Immature natural killer cell (primary cell): ENCODE measurements at regions not wholly inside any gene's neighbourhood (a gene's known extent, or its start where the extent isn't known, plus 50 kb on each side); places are given as distances from the start of the nearest gene placed in this dataset.
"Not testable (repeated sequence)": the region's sequence is repeated elsewhere in the genome, so short reads cannot be mapped to it uniquely, and the experiment has no call there.

Source experiments
- DNase-seq, 3 donors: peaks; one replicate each; pipeline ENCODE4 v3.0.0; 2022; ENCODE audit warnings: mixed read lengths in 1 of 3
- H3K27ac Mint-ChIP-seq, 6 donors: one replicate each; pipeline ENCODE4 v1.8.0; 2020; ENCODE audit warnings: mixed read lengths in 6 of 6, mild to moderate bottlenecking in 5 of 6, inconsistent platforms in 4 of 6, moderate library complexity in 3 of 6
- H3K27me3 Mint-ChIP-seq, 3 donors: one replicate each; pipeline ENCODE4 v1.8.0; 2020 to 2021; ENCODE audit warnings: low read depth in 3 of 3, mild to moderate bottlenecking in 3 of 3, mixed read lengths in 3 of 3, moderate library complexity in 3 of 3, inconsistent platforms in 1 of 3
- H3K36me3 Mint-ChIP-seq, 3 donors: one replicate each; pipeline ENCODE4 v1.8.0; 2020; ENCODE audit warnings: mixed read lengths in 3 of 3, inconsistent platforms in 2 of 3, mild to moderate bottlenecking in 2 of 3
- H3K4me1 Mint-ChIP-seq, 2 donors: one replicate each; pipeline ENCODE4 v1.8.0; 2020; ENCODE audit warnings: inconsistent platforms in 2 of 2, mild to moderate bottlenecking in 2 of 2, mixed read lengths in 2 of 2, moderate library complexity in 1 of 2
- H3K4me3 Mint-ChIP-seq, 5 donors: one replicate each; pipeline ENCODE4 v1.8.0; 2020; ENCODE audit warnings: mild to moderate bottlenecking in 5 of 5, mixed read lengths in 5 of 5, inconsistent platforms in 3 of 5, moderate library complexity in 3 of 5
- H3K9me3 Mint-ChIP-seq, 6 donors: one replicate each; pipeline ENCODE4 v1.8.0; 2020; ENCODE audit warnings: mild to moderate bottlenecking in 6 of 6, mixed read lengths in 6 of 6, inconsistent platforms in 4 of 6, moderate library complexity in 3 of 6

DNA sequence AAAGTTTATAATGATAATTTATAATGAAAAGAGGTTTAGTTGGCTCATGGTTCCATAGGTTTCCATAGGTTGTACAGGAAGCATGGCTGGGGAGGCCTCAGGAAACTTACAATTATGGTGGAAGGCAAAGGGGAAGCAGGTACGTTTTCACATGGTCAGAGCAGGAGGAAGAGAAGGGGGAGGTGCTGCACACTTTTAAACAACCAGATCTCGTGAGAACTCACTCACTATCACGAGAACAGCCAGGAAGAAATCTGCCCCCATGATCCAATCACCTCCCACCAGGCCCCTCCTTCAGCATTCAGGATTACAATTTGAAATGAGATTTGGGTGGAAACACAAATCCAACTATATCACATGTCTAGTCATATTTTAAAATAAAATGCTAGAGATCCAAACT is 64.1 kb upstream of the ABLIM1 start:
- H3K36me3 Mint-ChIP-seq, H3K27me3 Mint-ChIP-seq, H3K4me1 Mint-ChIP-seq, H3K27ac Mint-ChIP-seq, DNase-seq, H3K9me3 Mint-ChIP-seq, H3K4me3 Mint-ChIP-seq: not testable (repeated sequence)

DNA sequence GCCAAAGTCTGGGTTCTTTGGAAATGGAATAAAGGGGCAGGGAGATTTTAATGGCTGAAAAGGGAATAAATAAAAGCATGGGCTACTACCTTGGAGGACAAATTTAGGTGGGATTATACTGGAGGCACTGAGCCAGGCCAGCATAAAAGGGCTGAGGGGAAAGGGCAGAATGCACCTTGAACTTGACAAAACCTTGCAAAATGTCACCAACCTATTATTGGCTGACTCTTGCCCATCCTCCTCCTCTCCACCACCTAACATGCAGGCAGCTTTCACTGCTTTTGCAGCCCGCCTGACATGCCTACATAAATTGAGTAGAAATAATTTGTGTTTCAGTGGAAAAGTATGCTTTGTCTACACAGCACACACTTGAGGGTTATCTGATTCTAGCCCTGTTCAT is 65.3 kb upstream of the ABLIM1 start:
- Mint-ChIP-seq H3K4me3 (no peak overlapping the region), H3K36me3 (no peaks in the 10 kb centered on the region), H3K27ac (no peak overlapping the region), H3K9me3 (no peaks in the 10 kb centered on the region), H3K27me3 (peaks cover 0 to 5% (median 2%) of the 10 kb centered on the region in 3 donors), H3K4me1 (no peaks in the 10 kb centered on the region)
- DNase-seq = no peak

DNA sequence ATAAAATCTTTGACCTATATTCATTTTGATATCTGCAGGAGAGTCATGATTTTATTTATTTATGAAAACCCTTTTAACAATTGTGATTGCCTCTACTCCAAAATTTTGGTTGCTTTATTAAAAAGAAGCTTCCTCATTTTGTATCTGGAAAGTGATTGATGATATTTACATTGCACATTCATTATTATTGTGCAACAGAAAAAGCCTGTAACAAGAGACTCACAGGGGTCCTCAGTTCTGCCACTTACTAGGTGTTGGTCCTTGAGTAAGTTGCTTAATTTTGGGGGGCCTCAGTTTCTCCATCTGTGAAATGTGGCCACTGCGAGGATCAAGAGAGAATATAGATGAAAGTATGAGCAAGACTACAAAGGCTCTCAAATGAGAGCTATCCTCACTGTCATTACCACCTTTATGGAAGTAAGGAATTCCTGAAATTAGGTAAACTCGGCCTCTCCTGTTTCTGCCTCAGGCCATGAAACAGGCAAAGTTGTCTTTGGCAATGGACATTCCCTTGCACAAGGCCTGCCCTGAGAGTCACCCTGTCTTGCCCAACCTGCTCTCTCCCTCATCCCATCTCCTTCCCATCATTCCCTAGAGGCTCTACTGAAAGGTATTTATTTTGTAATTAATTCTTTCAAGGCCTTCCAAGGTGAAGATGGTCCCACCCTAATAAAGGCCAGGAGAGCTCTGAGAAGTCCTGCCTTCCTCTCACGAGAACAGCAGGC is 66.1 kb upstream of the ABLIM1 start:
- no peaks in the 10 kb centered on the region for H3K4me1 Mint-ChIP-seq
- no peak overlapping the region for H3K4me3 Mint-ChIP-seq
- no peaks in the 10 kb centered on the region for H3K36me3 Mint-ChIP-seq
- H3K27ac Mint-ChIP-seq = no peak overlapping the region
- H3K27me3 Mint-ChIP-seq = peaks cover 0 to 5% (median 2%) of the 10 kb centered on the region in 3 donors
- no peaks in the 10 kb centered on the region for H3K9me3 Mint-ChIP-seq
- DNase-seq = no peak

DNA sequence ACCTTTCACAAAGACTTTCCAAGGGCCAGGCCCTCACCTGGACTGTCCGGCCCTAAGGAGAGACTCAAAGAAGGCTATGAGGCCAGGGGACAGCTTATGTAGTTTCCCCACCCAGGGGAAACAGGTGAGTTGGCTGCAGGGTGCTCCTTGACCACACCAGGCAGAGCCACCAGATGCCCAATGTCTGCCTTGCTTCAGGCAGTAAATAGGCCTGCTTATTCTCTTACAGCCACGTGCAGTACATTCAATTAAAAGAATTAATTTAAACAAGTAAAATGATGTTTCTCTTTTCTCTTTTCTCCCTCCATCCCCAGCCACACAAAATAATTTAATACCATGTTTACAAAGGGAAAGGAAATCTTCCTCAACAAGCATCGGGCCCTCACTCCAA is 66.6 kb upstream of the ABLIM1 start:
- Mint-ChIP-seq H3K36me3 (no peaks in the 10 kb centered on the region), H3K27me3 (peaks cover 0 to 3% (median 2%) of the 10 kb centered on the region in 3 donors), H3K4me1 (no peaks in the 10 kb centered on the region), H3K27ac (no peak overlapping the region), H3K4me3 (no peak overlapping the region), H3K9me3 (no peaks in the 10 kb centered on the region)
- DNase-seq = no peak

DNA sequence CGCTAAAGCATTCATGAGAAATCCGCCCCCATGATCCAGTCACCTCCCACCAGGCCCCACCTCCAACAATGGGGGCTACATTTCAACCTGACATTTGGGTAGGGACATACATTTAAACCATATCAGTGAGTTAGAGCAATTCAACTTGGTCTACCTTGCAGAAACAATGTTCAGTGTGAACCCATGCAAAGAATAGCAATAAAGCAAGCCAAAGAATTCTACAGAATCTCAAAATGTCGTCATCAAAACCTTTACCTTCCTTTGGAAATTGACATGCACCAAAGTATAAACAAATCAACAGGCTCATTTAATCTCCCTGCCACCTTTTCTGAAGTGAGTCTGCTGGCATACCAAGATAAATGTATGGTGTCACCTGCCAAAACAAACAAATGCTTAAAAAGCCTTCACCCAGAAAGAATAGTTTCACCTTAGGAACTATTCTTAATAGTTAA is 68.8 kb upstream of the ABLIM1 start:
- Mint-ChIP-seq H3K4me1 (no peaks in the 10 kb centered on the region), H3K27ac (no peak overlapping the region), H3K9me3 (no peaks in the 10 kb centered on the region), H3K4me3 (no peak overlapping the region), H3K36me3 (no peaks in the 10 kb centered on the region), H3K27me3 (peaks cover 0 to 3% (median 2%) of the 10 kb centered on the region in 3 donors)
- no peak for DNase-seq

DNA sequence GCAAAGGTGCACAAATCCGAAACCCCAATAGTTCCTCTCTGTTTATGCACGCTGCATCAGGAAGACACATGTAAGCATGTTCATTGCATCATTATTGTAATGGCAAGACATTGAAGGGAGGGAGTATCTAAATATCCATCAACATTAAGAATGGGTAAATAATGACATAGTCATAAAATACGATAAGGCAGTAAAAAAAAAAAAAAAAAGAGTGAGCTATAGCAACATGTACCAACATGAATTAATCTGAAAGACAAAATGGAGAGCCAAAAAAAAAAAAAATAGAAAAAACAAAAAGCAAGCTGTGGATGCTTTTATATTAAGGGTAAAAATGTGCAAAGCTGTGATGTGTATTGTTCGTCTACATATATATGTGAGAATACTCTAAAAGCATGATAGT is 70.2 kb upstream of the ABLIM1 start:
- H3K9me3 Mint-ChIP-seq = no peaks in the 10 kb centered on the region
- no peaks in the 10 kb centered on the region for H3K4me1 Mint-ChIP-seq
- H3K27ac Mint-ChIP-seq = no peak overlapping the region
- no peak for DNase-seq
- H3K36me3 Mint-ChIP-seq = no peaks in the 10 kb centered on the region
- peaks cover 0 to 3% (median 2%) of the 10 kb centered on the region in 3 donors for H3K27me3 Mint-ChIP-seq
- no peak overlapping the region for H3K4me3 Mint-ChIP-seq

DNA sequence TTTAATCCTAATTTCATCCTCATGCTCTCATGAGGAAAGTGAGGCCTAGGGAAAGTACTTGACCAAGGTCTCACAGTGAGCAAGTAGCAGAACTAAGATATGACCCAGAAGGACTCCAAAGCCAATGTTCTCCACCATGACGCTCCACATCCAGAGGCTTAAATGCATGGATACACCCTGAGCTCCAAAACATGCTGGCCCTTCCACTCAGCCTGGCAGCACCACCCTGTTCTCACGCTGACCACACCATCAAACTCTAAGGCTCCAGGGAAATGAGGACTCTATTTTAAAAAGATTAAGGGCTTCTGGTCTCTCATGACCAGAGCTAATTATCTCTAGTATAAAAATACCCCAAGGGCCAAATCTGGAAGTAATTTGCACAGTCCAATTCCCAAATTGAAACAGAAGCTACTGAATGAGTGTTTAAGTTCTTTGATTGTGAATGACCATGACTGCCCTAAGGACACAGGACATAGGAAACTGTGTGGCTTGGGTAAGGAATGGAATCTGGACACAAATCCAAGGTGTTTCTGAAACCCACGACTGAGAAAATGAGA is 71.1 kb upstream of the ABLIM1 start:
- no peaks in the 10 kb centered on the region for H3K36me3 Mint-ChIP-seq
- H3K4me3 Mint-ChIP-seq = no peak overlapping the region
- DNase-seq = no peak
- H3K27me3 Mint-ChIP-seq = peaks cover 0 to 4% (median 3%) of the 10 kb centered on the region in 3 donors
- no peaks in the 10 kb centered on the region for H3K4me1 Mint-ChIP-seq
- no peak overlapping the region for H3K27ac Mint-ChIP-seq
- H3K9me3 Mint-ChIP-seq = no peaks in the 10 kb centered on the region

DNA sequence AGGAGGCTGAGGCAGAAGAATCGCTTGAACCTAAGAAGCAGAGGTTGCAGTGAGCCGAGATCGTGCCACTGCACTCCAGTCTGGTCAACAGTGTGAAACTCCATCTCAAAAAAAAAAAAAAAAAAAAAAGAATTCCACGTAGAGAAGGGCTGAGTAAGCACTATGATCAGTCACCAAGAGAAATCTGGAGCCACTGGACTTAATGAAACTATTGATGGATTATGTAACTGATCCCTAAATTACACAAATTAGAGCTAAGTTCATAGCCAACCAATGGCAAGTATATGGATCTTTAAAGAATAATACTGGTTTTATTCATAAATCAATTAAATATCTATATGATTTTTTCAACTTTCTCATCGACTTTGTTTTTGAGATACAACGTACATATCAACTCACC is 72.2 kb upstream of the ABLIM1 start:
- Mint-ChIP-seq H3K4me1 (no peaks in the 10 kb centered on the region), H3K9me3 (no peaks in the 10 kb centered on the region), H3K27ac (no peak overlapping the region), H3K4me3 (no peak overlapping the region), H3K36me3 (no peaks in the 10 kb centered on the region), H3K27me3 (peaks cover 0 to 4% (median 3%) of the 10 kb centered on the region in 3 donors)
- DNase-seq = no peak

DNA sequence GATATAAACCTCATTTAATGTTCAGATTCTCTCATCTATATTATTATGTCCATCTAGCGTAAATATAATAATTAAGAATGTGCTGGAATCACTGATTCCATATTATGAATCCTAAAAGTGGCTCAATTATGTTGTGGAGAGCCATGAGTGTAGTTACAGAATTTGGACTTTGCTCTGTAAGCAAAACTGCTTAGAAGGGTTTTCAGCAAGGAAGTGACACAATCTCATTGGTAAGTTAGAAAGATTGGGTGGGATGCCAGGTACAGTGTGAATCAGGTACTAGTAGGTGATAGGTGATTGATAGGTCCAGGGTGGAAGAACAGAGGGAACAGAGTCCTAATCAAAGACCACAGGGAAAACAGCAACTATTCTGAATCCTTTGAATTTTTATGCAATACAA is 74.9 kb upstream of the ABLIM1 start:
- H3K9me3 Mint-ChIP-seq = no peaks in the 10 kb centered on the region
- H3K36me3 Mint-ChIP-seq = no peaks in the 10 kb centered on the region
- peaks cover 2 to 3% (median 2%) of the 10 kb centered on the region in 3 donors for H3K27me3 Mint-ChIP-seq
- DNase-seq = no peak
- no peak overlapping the region for H3K4me3 Mint-ChIP-seq
- H3K27ac Mint-ChIP-seq = no peak overlapping the region
- no peaks in the 10 kb centered on the region for H3K4me1 Mint-ChIP-seq

DNA sequence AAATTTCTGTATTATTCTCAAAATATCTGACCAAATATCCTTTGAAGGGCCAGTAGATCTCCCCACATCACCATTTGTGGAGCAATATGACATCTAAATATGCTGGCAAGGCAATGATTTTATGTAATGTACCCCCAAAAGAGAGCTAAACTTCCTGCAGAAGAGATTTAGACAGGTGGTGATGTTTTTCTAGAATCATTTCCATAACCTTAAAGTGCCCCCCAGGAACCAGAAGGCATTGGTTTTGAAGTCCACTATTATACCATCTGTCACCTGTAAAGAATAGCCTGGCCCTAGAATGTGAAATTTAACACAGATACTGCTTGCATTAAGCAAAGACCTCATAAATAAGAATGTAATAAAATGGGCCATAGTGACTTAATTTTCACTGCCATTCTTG is 77.9 kb upstream of the ABLIM1 start:
- Mint-ChIP-seq H3K27ac (no peak overlapping the region), H3K27me3 (peaks cover 0 to 6% (median 2%) of the 10 kb centered on the region in 3 donors), H3K36me3 (no peaks in the 10 kb centered on the region), H3K9me3 (no peaks in the 10 kb centered on the region), H3K4me1 (no peaks in the 10 kb centered on the region), H3K4me3 (no peak overlapping the region)
- no peak for DNase-seq

DNA sequence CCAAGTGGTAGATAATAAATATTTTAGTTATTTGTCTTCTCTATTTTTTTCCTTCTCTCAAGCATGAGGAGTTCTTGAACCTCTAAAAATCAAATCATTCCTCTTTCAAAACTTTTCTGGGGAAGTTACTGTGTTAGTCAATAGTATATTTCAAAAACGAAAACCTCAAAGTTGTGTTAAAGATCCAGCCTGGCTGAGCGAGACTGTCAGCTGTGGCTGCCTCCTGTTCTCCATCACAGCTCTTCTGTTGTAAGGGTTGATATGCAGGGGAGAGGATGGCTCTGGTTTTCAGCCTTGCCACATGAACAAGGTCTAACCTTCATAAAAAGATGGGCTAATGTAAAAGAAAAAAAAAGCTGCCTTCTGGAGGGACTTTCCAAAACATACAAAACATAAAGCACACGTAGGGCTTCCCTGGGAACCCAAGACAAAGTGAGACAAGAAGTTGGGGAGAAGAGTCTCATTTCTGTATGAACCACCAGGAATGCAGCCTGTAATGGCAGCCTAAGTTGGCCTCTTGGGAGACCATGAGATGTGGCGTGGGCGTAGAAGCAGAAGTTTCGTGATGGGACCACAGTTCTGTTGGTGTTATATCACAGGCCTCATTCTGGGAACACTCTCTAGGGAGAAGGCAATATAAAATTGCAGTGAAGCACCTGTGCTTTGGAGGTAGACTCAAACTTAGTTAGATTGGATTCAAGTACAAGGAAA is 77.9 kb upstream of the FHIP2A start:
- H3K27me3 Mint-ChIP-seq = peaks cover 0 to 7% (median 3%) of the 10 kb centered on the region in 3 donors
- H3K36me3 Mint-ChIP-seq = no peaks in the 10 kb centered on the region
- DNase-seq = no peak
- H3K4me1 Mint-ChIP-seq = peaks cover 0 to 7% of the 10 kb centered on the region in 2 donors
- H3K27ac Mint-ChIP-seq = no peak overlapping the region
- no peak overlapping the region for H3K4me3 Mint-ChIP-seq
- H3K9me3 Mint-ChIP-seq = no peaks in the 10 kb centered on the region

DNA sequence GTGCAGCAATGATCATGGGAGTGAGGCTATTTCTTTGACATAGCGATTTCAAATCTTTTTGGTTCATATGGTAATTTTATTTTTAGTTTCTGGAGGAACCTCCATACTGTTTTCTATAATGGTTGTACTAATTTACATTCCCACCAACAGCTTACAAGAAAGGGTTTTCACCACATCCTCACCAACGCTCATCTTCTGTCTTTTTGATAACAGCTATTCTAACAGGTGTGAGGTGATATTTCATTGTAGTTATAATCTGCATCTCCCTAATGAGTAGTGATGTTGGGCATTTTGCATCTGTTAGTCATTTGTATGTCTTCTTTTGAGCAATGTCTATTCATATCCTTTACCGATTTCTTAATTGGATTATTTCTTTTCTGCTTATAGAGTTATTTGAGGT is 75.0 kb upstream of the FHIP2A start:
- no peak overlapping the region for H3K27ac Mint-ChIP-seq
- H3K36me3 Mint-ChIP-seq = no peaks in the 10 kb centered on the region
- no peaks in the 10 kb centered on the region for H3K9me3 Mint-ChIP-seq
- DNase-seq = no peak
- no peak overlapping the region for H3K4me3 Mint-ChIP-seq
- H3K27me3 Mint-ChIP-seq = peaks cover 2 to 8% (median 3%) of the 10 kb centered on the region in 3 donors
- H3K4me1 Mint-ChIP-seq = peaks cover 10 to 20% of the 10 kb centered on the region in 2 donors

DNA sequence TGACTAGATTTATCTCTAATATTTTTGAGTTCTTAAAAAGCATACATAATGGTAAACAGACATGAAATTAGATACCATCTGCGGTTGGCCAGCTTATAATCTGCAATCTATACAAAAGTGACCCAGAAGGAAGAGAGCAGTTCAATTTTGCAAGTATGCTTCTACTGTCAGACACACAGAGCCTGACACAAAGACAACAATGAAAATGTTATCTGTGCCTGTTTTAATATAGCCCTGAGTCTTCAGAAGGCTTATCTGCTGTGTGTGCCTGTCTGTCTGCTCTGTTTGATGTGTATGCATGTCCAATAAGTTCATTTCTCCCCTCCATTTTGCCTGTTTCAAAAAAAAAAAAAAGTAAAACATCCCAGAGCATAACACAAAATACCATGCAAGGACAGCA is 73.3 kb upstream of the FHIP2A start:
- H3K27ac Mint-ChIP-seq = no peak overlapping the region
- DNase-seq = no peak
- H3K27me3 Mint-ChIP-seq = peaks cover 2 to 8% (median 4%) of the 10 kb centered on the region in 3 donors
- H3K4me3 Mint-ChIP-seq = no peak overlapping the region
- no peaks in the 10 kb centered on the region for H3K9me3 Mint-ChIP-seq
- no peaks in the 10 kb centered on the region for H3K36me3 Mint-ChIP-seq
- peaks cover 10 to 20% of the 10 kb centered on the region in 2 donors for H3K4me1 Mint-ChIP-seq

DNA sequence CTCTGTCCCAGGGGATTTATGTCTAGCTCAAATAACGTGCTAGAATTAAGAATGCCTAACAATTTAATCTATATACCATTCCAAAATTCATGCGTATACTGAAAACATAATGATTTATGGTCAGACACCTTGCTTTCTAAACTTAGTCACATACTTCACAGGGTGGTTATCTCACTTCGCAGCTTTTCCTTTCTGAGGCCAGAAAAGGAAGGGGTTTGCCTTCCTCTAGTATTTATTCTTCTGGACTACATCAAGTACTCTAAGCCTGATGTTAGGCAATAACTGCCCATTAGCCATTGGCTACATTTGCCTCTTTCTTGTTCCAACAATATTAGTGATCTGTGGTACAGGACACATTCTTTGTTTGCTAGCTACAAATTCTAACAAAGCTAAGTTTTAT is 72.6 kb upstream of the FHIP2A start:
- Mint-ChIP-seq H3K27ac (no peak overlapping the region), H3K36me3 (no peaks in the 10 kb centered on the region), H3K27me3 (peaks cover 2 to 8% (median 4%) of the 10 kb centered on the region in 3 donors), H3K4me1 (peaks cover 10 to 20% of the 10 kb centered on the region in 2 donors), H3K9me3 (no peaks in the 10 kb centered on the region), H3K4me3 (peak overlapping the region in 1 of 5 donors; percentile 23)
- DNase-seq = no peak
